Body of pancreas (tissue), 4 donors: ENCODE measurements at regions not wholly inside any gene's neighbourhood (a gene's known extent, or its start where the extent isn't known, plus 50 kb on each side); places are given as distances from the start of the nearest gene placed in this dataset.

ENCODE experiments used
- ATAC-seq: fragments of 150-250 bp; one replicate; pipeline ENCODE4 v1.9.1; 2016
- DNase-seq, 4 donors: peaks; one replicate each; pipeline ENCODE4 v3.0.0-alpha.2; 2019
- H3K27ac ChIP-seq, 4 donors: fragments of 200-600 bp; sonication (generic); 1 replicate in 3 of 4; 2 replicates in 1 of 4; pipeline versions ENCODE4 v1.5.1 to v1.6.1; 2016 to 2019; ENCODE audit warnings: mild to moderate bottlenecking in 1 of 4, mixed read lengths in 1 of 4, moderate library complexity in 1 of 4
- H3K27me3 ChIP-seq, 2 donors: fragments of 200-600 bp; sonication (generic); one replicate each; pipeline ENCODE4 v1.6.0; 2016; ENCODE audit warnings: mild to moderate bottlenecking in 1 of 2
- H3K36me3 ChIP-seq, 2 donors: fragments of 200-600 bp; sonication (generic); replicated peaks in 1 of 2; 2 replicates each; pipeline ENCODE4 v1.5.1; 2016; ENCODE audit warnings: low read depth in 2 of 2; ENCODE audit not compliant: insufficient read depth in 1 of 2
- H3K4me1 ChIP-seq: fragments of 200-600 bp; sonication (generic); one replicate; pipeline ENCODE4 v1.6.0; 2016
- H3K4me3 ChIP-seq, 2 donors: fragments of 200-600 bp; sonication (generic); 1 replicate in 1 of 2; 2 replicates in 1 of 2; pipeline ENCODE4 v1.5.1; 2016 to 2019
- H3K9me3 ChIP-seq, 3 donors: fragments of 200-600 bp; sonication (generic); 1 replicate in 2 of 3; 2 replicates in 1 of 3; pipeline ENCODE4 v1.5.1; 2016
- CTCF ChIP-seq, 7 experiments: fragments of 450-650 bp in 4 of 7; fragments of 200-600 bp in 3 of 7; sonication (generic) in 3 of 7; IDR thresholded peaks; one replicate each; pipeline ENCODE4 v1.5.1; 2016 to 2019; ENCODE audit warnings: antibody characterized with exemption in 7 of 7
- POLR2A ChIP-seq, 3 donors: fragments of 450-650 bp; IDR thresholded peaks; one replicate each; pipeline ENCODE4 v1.6.1; 2016; ENCODE audit warnings: antibody characterized with exemption in 3 of 3, mild to moderate bottlenecking in 2 of 3
- WGBS, 2 donors: methylation state at CpG; one replicate each; pipeline ENCODE4 v1.1.5; 2017; 5-methylcytosine and 5-hydroxymethylcytosine counted together
- intact Hi-C: fragments of 100-400 bp; cut with DNase I; formaldehyde crosslinking; loops from one replicate; pipeline ENCODE4 v1.15.1; 2023

GRCh38 chr21:15423676-15424445, 305.9 kb upstream of the USP25 start:
- ATAC-seq: no peak
- H3K27ac ChIP-seq: no peak overlapping the region
- H3K36me3 ChIP-seq: no peaks in the 10 kb centered on the region
- H3K4me3 ChIP-seq: no peak overlapping the region
- H3K4me1 ChIP-seq: no peaks in the 10 kb centered on the region
- DNase-seq: no peak
- H3K9me3 ChIP-seq: no peaks in the 10 kb centered on the region
- WGBS, 2 donors: 76 to 79% methylated on average over 4 of the region's 4 CpGs
- intact Hi-C loops: no loop called here
- H3K27me3 ChIP-seq: no peaks in the 10 kb centered on the region
- TF ChIP-seq CTCF (IDR thresholded peaks at IDR 0.05) (no peak), POLR2A (IDR thresholded peaks at IDR 0.05) (no peak)

- no peak for DNase-seq
- no peak for ATAC-seq
- intact Hi-C loops: no loop called here
- no peak overlapping the region for H3K27ac ChIP-seq
- no peak overlapping the region for H3K4me3 ChIP-seq
- no peaks in the 10 kb centered on the region for H3K36me3 ChIP-seq
- TF ChIP-seq CTCF (IDR thresholded peaks at IDR 0.05): no peak
- no peak for TF ChIP-seq POLR2A (IDR thresholded peaks at IDR 0.05)
- H3K9me3 ChIP-seq: no peaks in the 10 kb centered on the region
- H3K4me1 ChIP-seq: no peaks in the 10 kb centered on the region
- 83 to 90% methylated on average over 3 of the region's 3 CpGs for WGBS, 2 donors
- no peaks in the 10 kb centered on the region for H3K27me3 ChIP-seq
Observed at GRCh38 chr21:15425049-15425448, 304.7 kb upstream of the USP25 start.

GRCh38 chr21:15430023-15430422, 299.8 kb upstream of the USP25 start:
- H3K4me1 ChIP-seq: no peaks in the 10 kb centered on the region
- H3K4me3 ChIP-seq: no peak overlapping the region
- DNase-seq: no peak
- no peak for ATAC-seq
- TF ChIP-seq CTCF (IDR thresholded peaks at IDR 0.05) (no peak), POLR2A (IDR thresholded peaks at IDR 0.05) (no peak)
- no peak overlapping the region for H3K27ac ChIP-seq
- WGBS, 2 donors: 69% methylated on average over 2 of the region's 2 CpGs
- intact Hi-C loops: no loop called here
- no peaks in the 10 kb centered on the region for H3K36me3 ChIP-seq
- H3K9me3 ChIP-seq: no peaks in the 10 kb centered on the region
- no peaks in the 10 kb centered on the region for H3K27me3 ChIP-seq

GRCh38 chr21:15430577-15430976, 299.2 kb upstream of the USP25 start:
- WGBS, 2 donors: 64 to 71% methylated on average over 3 of the region's 3 CpGs
- DNase-seq: no peak
- TF ChIP-seq POLR2A (IDR thresholded peaks at IDR 0.05) (no peak), CTCF (IDR thresholded peaks at IDR 0.05) (no peak)
- no peaks in the 10 kb centered on the region for H3K27me3 ChIP-seq
- intact Hi-C loops: no loop called here
- H3K9me3 ChIP-seq: no peaks in the 10 kb centered on the region
- no peak overlapping the region for H3K27ac ChIP-seq
- H3K4me1 ChIP-seq: no peaks in the 10 kb centered on the region
- no peak overlapping the region for H3K4me3 ChIP-seq
- no peaks in the 10 kb centered on the region for H3K36me3 ChIP-seq
- no peak for ATAC-seq

GRCh38 chr21:15431053-15431452, 298.7 kb upstream of the USP25 start:
- Histone ChIP-seq H3K9me3 (no peaks in the 10 kb centered on the region), H3K27me3 (no peaks in the 10 kb centered on the region), H3K36me3 (no peaks in the 10 kb centered on the region), H3K27ac (no peak overlapping the region), H3K4me1 (no peaks in the 10 kb centered on the region), H3K4me3 (no peak overlapping the region)
- DNase-seq (no peak), ATAC-seq (no peak)
- TF ChIP-seq CTCF (IDR thresholded peaks at IDR 0.05): no peak
- TF ChIP-seq POLR2A (IDR thresholded peaks at IDR 0.05): no peak
- intact Hi-C loops: no loop called here
- 93 to 100% methylated on average over 1 of the region's 1 CpG for WGBS, 2 donors
